GM23338 (cell line): ENCODE measurements at regions not wholly inside any gene's neighbourhood (a gene's known extent, or its start where the extent isn't known, plus 50 kb on each side); places are given as distances from the start of the nearest gene placed in this dataset.

Experiments used
- ATAC-seq: fragments of 200-7000 bp; cut with Tn5 transposase; 3 replicates; pipeline ENCODE4 v1.9.1; 2020
- DNase-seq: peaks from one replicate; pipeline ENCODE4 v3.0.0-alpha.2; 2015; ENCODE audit warnings: low spot score
- H2AFZ ChIP-seq: fragments of 200-600 bp; sonication (generic); 2 replicates; pipeline ENCODE4 v1.8.0; 2016; ENCODE audit warnings: antibody characterized with exemption, mild to moderate bottlenecking, moderate library complexity
- H3F3A ChIP-seq: fragments of 200-600 bp; sonication (generic); replicated peaks from 2 replicates; pipeline ENCODE4 v1.8.0; 2017; ENCODE audit warnings: antibody characterized with exemption, mixed run types, low read depth
- H3K27ac ChIP-seq: fragments of 200-600 bp; sonication (generic); 2 replicates; pipeline ENCODE4 v1.6.1; 2016; ENCODE audit warnings: low read depth
- H3K27me3 ChIP-seq: fragments of 200-600 bp; sonication (generic); 2 replicates; pipeline ENCODE4 v1.8.0; 2016; ENCODE audit warnings: mild to moderate bottlenecking, mixed run types, moderate library complexity; ENCODE audit not compliant: insufficient read depth
- H3K36me3 ChIP-seq: fragments of 200-600 bp; sonication (generic); 2 replicates; pipeline ENCODE4 v1.8.0; 2016; ENCODE audit warnings: mild to moderate bottlenecking; ENCODE audit not compliant: insufficient read depth
- H3K4me1 ChIP-seq: fragments of 200-600 bp; sonication (generic); 2 replicates; pipeline ENCODE4 v1.8.0; 2016; ENCODE audit warnings: mild to moderate bottlenecking, moderate library complexity; ENCODE audit not compliant: insufficient read depth
- H3K4me2 ChIP-seq: fragments of 200-600 bp; sonication (generic); 2 replicates; pipeline ENCODE4 v1.7.1; 2017; ENCODE audit warnings: mixed run types
- H3K4me3 ChIP-seq: fragments of 200-600 bp; sonication (generic); 2 replicates; pipeline ENCODE4 v1.6.1; 2016; ENCODE audit warnings: mixed run types
- H3K79me2 ChIP-seq: fragments of 200-600 bp; sonication (generic); replicated peaks from 2 replicates; pipeline ENCODE4 v1.8.0; 2017; ENCODE audit warnings: mild to moderate bottlenecking; ENCODE audit not compliant: insufficient read depth
- H3K9me2 ChIP-seq: fragments of 200-600 bp; sonication (generic); 2 replicates; pipeline ENCODE4 v1.8.0; 2017; ENCODE audit not compliant: insufficient read depth
- H4K20me1 ChIP-seq: fragments of 200-600 bp; sonication (generic); replicated peaks from 2 replicates; pipeline ENCODE4 v1.8.0; 2017; ENCODE audit warnings: mild to moderate bottlenecking; ENCODE audit not compliant: insufficient read depth
- H3K27ac Mint-ChIP-seq: 2 replicates; pipeline ENCODE4 v1.8.0; 2020; ENCODE audit warnings: inconsistent platforms, mild to moderate bottlenecking, moderate library complexity, mixed read lengths
- H3K27me3 Mint-ChIP-seq: 3 replicates; pipeline ENCODE4 v1.8.0; 2022; ENCODE audit warnings: low read depth, mild to moderate bottlenecking, moderate library complexity, mixed read lengths, inconsistent platforms; ENCODE audit not compliant: insufficient read depth, poor library complexity
- H3K36me3 Mint-ChIP-seq: 3 replicates; pipeline ENCODE4 v1.8.0; 2021; ENCODE audit warnings: low read depth, mild to moderate bottlenecking, inconsistent platforms, moderate library complexity, mixed read lengths
- H3K4me1 Mint-ChIP-seq: 3 replicates; pipeline ENCODE4 v1.8.0; 2020; ENCODE audit warnings: mild to moderate bottlenecking, inconsistent platforms, mixed read lengths
- H3K4me3 Mint-ChIP-seq: 3 replicates; pipeline ENCODE4 v1.8.0; 2021; ENCODE audit warnings: moderate library complexity, mild to moderate bottlenecking, inconsistent platforms, mixed read lengths
- H3K9me3 Mint-ChIP-seq: 3 replicates; pipeline ENCODE4 v1.8.0; 2020; ENCODE audit warnings: moderate library complexity, mild to moderate bottlenecking, inconsistent platforms, mixed read lengths
- CREB1 ChIP-seq: fragments of 250-450 bp; sonication (Bioruptor Pico); IDR thresholded peaks from 2 replicates; pipeline ENCODE4 v1.5.0; 2020; ENCODE audit warnings: low read depth, mild to moderate bottlenecking, moderate library complexity
- EZH2 ChIP-seq: fragments of 200-600 bp; sonication (generic); IDR thresholded peaks from one replicate; pipeline ENCODE4 v1.8.0; 2017; ENCODE audit warnings: antibody characterized with exemption, mild to moderate bottlenecking, low read depth; ENCODE audit not compliant: unreplicated experiment
- EZH2phosphoT487 ChIP-seq: fragments of 200-600 bp; sonication (generic); IDR thresholded peaks from one replicate; pipeline ENCODE4 v1.8.1; 2018; ENCODE audit warnings: antibody characterized with exemption; ENCODE audit not compliant: unreplicated experiment
- JUNB ChIP-seq: IDR thresholded peaks from one replicate; pipeline ENCODE4 v1.6.1; 2016; ENCODE audit warnings: antibody characterized with exemption; ENCODE audit not compliant: unreplicated experiment
- POLR2AphosphoS5 ChIP-seq: IDR thresholded peaks from 2 replicates; pipeline ENCODE4 v1.6.1; 2016; ENCODE audit warnings: antibody characterized with exemption, low read depth
- STAT1 ChIP-seq: IDR thresholded peaks from one replicate; pipeline ENCODE4 v1.6.1; 2016; ENCODE audit warnings: antibody characterized with exemption; ENCODE audit not compliant: unreplicated experiment
- ZNF114 ChIP-seq: fragments of 250-450 bp; sonication (Bioruptor Pico); IDR thresholded peaks from 2 replicates; pipeline ENCODE4 v1.5.0; 2020; ENCODE audit warnings: mild to moderate bottlenecking, moderate library complexity
- ZNF331 ChIP-seq: fragments of 250-450 bp; sonication (Bioruptor Pico); IDR thresholded peaks from 2 replicates; pipeline ENCODE4 v1.5.0; 2020; ENCODE audit warnings: low read depth, mild to moderate bottlenecking, moderate library complexity
- TF ChIP-seq, protein P1 (sequence below): IDR thresholded peaks from one replicate; pipeline ENCODE4 v1.6.1; 2018; ENCODE audit warnings: antibody characterized with exemption; ENCODE audit not compliant: unreplicated experiment
- TF ChIP-seq, protein P2 (sequence below): IDR thresholded peaks from 2 replicates; pipeline ENCODE4 v1.6.1; 2016; ENCODE audit warnings: antibody characterized with exemption
- TF ChIP-seq, protein P3 (sequence below): fragments of 250-450 bp; sonication (Bioruptor Pico); IDR thresholded peaks from 2 replicates; pipeline ENCODE4 v1.5.0; 2020; ENCODE audit warnings: mild to moderate bottlenecking, moderate library complexity

DNA sequence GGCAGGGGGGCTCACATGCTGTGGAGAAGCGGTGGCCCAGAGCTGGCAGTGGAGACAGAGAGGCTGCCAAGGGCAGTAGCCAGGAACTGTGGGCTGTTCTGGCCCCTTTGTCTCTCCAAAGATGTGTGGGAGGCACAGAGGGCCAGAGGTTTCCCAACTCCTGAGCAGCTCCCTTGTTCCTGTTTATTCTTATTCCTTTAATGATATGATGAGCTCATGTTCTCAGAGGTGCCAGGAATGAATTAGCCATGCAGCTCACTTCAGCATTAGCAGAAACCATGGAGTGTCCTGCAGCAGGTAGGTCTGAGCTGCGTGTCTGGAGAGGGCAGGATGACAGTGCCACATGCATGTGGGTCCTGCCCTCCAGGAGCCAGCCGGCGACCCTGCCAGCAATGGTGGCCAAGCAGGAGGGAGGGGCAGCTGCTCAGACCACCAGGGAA, 77.9 kb upstream of the FZD7 start:
- no peak overlapping the region for H3K27ac ChIP-seq
- Mint-ChIP-seq H3K27me3 (peaks cover 4% of the 10 kb centered on the region), H3K9me3 (no peaks in the 10 kb centered on the region), H3K4me3 (no peak overlapping the region), H3K4me1 (peaks cover 41% of the 10 kb centered on the region), H3K36me3 (no peaks in the 10 kb centered on the region; the same call in 2 of the 3 replicates), H3K27ac (no peak overlapping the region)
- ATAC-seq (no peak), DNase-seq (no peak)
- H4K20me1 ChIP-seq: no peaks in the 10 kb centered on the region
- no peaks in the 10 kb centered on the region for H3K9me2 ChIP-seq
- no peaks in the 10 kb centered on the region for H3K27me3 ChIP-seq
- TF ChIP-seq, protein P1, sequence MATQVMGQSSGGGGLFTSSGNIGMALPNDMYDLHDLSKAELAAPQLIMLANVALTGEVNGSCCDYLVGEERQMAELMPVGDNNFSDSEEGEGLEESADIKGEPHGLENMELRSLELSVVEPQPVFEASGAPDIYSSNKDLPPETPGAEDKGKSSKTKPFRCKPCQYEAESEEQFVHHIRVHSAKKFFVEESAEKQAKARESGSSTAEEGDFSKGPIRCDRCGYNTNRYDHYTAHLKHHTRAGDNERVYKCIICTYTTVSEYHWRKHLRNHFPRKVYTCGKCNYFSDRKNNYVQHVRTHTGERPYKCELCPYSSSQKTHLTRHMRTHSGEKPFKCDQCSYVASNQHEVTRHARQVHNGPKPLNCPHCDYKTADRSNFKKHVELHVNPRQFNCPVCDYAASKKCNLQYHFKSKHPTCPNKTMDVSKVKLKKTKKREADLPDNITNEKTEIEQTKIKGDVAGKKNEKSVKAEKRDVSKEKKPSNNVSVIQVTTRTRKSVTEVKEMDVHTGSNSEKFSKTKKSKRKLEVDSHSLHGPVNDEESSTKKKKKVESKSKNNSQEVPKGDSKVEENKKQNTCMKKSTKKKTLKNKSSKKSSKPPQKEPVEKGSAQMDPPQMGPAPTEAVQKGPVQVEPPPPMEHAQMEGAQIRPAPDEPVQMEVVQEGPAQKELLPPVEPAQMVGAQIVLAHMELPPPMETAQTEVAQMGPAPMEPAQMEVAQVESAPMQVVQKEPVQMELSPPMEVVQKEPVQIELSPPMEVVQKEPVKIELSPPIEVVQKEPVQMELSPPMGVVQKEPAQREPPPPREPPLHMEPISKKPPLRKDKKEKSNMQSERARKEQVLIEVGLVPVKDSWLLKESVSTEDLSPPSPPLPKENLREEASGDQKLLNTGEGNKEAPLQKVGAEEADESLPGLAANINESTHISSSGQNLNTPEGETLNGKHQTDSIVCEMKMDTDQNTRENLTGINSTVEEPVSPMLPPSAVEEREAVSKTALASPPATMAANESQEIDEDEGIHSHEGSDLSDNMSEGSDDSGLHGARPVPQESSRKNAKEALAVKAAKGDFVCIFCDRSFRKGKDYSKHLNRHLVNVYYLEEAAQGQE: no peak
- TF ChIP-seq JUNB (no peak), EZH2 (no peak), STAT1 (no peak), ZNF331 (CRISPR knock-in tag) (no peak), EZH2phosphoT487 (no peak), CREB1 (CRISPR knock-in tag) (no peak), POLR2AphosphoS5 (no peak), ZNF114 (no peak)
- TF ChIP-seq, protein P2, sequence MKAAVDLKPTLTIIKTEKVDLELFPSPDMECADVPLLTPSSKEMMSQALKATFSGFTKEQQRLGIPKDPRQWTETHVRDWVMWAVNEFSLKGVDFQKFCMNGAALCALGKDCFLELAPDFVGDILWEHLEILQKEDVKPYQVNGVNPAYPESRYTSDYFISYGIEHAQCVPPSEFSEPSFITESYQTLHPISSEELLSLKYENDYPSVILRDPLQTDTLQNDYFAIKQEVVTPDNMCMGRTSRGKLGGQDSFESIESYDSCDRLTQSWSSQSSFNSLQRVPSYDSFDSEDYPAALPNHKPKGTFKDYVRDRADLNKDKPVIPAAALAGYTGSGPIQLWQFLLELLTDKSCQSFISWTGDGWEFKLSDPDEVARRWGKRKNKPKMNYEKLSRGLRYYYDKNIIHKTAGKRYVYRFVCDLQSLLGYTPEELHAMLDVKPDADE: no peak
- TF ChIP-seq, protein P3, sequence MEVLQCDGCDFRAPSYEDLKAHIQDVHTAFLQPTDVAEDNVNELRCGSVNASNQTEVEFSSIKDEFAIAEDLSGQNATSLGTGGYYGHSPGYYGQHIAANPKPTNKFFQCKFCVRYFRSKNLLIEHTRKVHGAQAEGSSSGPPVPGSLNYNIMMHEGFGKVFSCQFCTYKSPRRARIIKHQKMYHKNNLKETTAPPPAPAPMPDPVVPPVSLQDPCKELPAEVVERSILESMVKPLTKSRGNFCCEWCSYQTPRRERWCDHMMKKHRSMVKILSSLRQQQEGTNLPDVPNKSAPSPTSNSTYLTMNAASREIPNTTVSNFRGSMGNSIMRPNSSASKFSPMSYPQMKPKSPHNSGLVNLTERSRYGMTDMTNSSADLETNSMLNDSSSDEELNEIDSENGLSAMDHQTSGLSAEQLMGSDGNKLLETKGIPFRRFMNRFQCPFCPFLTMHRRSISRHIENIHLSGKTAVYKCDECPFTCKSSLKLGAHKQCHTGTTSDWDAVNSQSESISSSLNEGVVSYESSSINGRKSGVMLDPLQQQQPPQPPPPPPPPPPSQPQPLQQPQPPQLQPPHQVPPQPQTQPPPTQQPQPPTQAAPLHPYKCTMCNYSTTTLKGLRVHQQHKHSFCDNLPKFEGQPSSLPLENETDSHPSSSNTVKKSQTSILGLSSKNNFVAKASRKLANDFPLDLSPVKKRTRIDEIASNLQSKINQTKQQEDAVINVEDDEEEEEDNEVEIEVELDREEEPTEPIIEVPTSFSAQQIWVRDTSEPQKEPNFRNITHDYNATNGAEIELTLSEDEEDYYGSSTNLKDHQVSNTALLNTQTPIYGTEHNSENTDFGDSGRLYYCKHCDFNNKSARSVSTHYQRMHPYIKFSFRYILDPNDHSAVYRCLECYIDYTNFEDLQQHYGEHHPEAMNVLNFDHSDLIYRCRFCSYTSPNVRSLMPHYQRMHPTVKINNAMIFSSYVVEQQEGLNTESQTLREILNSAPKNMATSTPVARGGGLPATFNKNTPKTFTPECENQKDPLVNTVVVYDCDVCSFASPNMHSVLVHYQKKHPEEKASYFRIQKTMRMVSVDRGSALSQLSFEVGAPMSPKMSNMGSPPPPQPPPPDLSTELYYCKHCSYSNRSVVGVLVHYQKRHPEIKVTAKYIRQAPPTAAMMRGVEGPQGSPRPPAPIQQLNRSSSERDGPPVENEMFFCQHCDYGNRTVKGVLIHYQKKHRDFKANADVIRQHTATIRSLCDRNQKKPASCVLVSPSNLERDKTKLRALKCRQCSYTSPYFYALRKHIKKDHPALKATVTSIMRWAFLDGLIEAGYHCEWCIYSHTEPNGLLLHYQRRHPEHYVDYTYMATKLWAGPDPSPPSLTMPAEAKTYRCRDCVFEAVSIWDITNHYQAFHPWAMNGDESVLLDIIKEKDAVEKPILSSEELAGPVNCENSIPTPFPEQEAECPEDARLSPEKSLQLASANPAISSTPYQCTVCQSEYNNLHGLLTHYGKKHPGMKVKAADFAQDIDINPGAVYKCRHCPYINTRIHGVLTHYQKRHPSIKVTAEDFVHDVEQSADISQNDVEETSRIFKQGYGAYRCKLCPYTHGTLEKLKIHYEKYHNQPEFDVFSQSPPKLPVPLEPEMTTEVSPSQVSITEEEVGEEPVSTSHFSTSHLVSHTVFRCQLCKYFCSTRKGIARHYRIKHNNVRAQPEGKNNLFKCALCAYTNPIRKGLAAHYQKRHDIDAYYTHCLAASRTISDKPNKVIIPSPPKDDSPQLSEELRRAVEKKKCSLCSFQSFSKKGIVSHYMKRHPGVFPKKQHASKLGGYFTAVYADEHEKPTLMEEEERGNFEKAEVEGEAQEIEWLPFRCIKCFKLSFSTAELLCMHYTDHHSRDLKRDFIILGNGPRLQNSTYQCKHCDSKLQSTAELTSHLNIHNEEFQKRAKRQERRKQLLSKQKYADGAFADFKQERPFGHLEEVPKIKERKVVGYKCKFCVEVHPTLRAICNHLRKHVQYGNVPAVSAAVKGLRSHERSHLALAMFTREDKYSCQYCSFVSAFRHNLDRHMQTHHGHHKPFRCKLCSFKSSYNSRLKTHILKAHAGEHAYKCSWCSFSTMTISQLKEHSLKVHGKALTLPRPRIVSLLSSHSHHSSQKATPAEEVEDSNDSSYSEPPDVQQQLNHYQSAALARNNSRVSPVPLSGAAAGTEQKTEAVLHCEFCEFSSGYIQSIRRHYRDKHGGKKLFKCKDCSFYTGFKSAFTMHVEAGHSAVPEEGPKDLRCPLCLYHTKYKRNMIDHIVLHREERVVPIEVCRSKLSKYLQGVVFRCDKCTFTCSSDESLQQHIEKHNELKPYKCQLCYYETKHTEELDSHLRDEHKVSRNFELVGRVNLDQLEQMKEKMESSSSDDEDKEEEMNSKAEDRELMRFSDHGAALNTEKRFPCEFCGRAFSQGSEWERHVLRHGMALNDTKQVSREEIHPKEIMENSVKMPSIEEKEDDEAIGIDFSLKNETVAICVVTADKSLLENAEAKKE: no peak
- H3K79me2 ChIP-seq: peaks cover 11% of the 10 kb centered on the region
- no peak overlapping the region for H2AFZ ChIP-seq
- H3K4me2 ChIP-seq: no peak overlapping the region
- no peaks in the 10 kb centered on the region for H3K36me3 ChIP-seq
- no peak overlapping the region for H3K4me3 ChIP-seq
- peaks cover 34% of the 10 kb centered on the region for H3K4me1 ChIP-seq
- H3F3A ChIP-seq: peaks cover 7% of the 10 kb centered on the region; the same call in 1 of the 2 replicates
